Stimulated activated CD4-positive, alpha-beta T cell treated with anti-CD3 and anti-CD28 coated beads, Interleukin-4, amount 100 ng/mL, for 4 hours (primary cell): ENCODE measurements at regions not wholly inside any gene's neighbourhood (a gene's known extent, or its start where the extent isn't known, plus 50 kb on each side); places are given as distances from the start of the nearest gene placed in this dataset.

Experiments
- DNase-seq, 2 experiments: peaks; one replicate each; pipeline ENCODE4 v3.0.0-alpha.2; 2020

DNA sequence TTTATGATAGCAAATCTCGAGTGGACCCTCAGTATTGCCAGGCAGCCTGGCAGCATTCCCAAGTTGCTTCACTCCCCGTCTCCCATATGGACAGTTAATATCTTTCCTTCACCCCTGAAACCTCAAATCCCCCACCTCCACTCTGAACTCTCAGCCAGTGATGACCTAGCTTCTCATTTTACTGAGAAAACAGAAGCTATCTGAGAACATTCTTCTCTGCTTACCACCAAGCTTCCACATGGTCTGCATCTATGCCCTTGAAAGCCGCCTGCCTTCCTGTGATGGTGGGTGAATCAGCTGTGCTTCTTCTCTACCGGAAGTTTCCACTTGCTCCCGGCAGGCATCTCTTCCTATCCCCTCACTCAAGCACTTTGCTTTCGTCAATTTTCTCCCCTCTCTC is 529.2 kb downstream of the EPHA4 start:
- DNase-seq = no peak

DNA sequence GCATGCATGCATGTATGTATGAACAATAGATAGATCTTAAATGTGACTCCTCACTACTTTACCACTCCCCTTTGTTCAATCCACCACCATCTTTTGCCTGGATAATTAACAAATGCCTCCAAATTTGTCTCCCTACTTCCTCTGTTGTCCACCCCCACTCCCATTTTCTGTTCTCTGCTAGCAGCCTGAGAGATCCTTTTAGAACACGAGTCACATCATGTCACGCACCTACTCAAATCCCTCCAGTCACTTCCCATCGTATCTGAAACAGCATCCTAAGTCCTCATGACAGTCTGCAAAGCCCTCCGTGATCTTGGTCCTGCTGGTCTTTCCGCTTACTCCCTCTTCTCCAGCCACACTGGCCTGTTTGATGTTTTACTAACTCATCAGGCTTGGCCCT is 527.3 kb downstream of the EPHA4 start:
- DNase-seq = no peak

DNA sequence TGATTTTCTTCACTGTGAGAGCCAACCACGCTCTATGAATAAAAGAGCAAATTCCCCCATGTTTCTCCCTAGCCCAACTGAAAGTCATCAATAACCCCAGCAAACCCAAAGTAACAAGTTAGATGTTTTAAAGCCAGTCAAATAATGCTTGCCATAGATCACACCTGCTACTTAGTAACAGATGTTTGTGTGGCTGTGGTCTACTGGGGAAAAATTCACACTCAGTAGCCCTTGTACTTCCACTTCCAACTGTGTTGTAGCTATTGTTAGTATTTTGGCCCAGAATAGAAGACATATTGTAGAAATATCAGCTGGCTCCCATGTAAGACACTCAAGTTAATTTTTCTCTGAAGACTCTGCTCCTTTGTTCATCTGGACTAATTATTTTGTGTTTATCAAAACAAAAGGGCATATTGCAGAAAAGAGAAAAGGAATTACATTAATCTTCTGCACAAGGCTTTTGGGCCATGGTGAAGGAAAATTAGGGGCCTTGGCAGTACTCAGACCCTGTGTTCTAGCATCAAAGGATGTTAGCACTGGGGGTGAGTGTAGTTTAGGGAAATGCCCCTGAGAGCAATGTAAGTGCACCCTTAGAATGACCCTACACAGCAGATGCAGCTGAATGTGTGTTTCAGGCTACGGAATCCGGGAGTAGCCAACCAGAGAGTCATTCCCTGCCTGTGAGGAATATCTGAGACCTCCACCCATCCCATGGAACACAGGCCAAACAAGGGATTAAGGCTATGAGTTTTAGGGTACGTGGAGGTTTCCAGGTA is 521.9 kb downstream of the EPHA4 start:
- DNase-seq = no peak

DNA sequence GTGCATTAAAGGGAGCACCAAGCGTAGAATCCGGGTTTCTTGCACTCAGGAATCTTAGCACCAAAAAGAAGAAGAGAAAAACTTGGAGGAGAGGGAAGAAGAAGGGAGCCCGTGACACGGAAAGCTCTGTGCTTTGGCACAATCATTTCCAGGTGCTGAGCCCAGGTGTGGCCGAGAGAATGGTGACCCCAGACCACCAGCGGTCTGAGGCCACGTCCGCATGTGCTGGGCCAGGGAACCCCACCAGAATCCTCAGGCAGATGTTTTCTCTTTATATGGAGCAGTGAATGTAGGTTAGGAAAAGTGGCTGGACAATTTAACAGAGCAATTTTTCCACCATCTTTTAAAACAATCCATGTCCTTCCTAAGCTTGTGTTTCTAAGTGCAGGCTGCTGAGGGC is 520.9 kb downstream of the EPHA4 start:
- DNase-seq = no peak

DNA sequence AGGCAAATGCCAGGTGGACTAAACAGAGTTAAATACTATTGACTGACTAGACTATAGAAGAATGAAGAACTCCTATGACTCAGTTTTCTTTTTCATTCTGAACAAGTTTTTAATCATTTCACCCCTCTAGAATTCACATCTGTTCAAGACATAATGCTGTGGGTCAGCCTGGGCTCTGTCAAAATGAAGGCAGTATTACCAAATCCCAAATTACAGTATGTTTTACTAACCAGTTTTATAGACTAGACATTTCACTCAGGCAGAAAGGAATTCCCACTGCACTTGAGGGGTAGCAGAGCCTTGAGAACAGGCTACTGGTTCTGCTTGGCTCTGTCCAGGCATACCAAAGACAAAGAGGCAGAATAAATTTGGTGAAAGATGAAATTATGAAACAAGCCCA is 511.7 kb downstream of the EPHA4 start:
- DNase-seq = no peak

DNA sequence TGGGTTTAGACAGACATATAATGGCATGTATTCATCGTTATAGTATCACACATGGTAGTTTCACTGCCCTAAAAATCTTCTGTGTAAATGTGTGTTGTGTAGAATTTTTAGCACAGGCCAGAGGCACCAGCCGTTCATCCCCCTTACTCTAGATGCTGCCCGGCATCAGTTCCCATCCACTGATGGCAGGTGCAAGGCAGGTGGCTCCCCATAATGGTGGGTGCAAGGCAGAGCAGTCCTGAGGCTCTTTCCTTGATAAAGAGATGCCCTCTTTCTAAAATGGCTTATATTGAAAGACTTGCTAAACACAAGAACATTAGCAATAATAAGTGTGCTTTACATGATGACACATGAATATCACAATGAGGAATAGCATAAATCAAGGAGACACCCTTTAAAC is 508.5 kb downstream of the EPHA4 start:
- DNase-seq = no peak

DNA sequence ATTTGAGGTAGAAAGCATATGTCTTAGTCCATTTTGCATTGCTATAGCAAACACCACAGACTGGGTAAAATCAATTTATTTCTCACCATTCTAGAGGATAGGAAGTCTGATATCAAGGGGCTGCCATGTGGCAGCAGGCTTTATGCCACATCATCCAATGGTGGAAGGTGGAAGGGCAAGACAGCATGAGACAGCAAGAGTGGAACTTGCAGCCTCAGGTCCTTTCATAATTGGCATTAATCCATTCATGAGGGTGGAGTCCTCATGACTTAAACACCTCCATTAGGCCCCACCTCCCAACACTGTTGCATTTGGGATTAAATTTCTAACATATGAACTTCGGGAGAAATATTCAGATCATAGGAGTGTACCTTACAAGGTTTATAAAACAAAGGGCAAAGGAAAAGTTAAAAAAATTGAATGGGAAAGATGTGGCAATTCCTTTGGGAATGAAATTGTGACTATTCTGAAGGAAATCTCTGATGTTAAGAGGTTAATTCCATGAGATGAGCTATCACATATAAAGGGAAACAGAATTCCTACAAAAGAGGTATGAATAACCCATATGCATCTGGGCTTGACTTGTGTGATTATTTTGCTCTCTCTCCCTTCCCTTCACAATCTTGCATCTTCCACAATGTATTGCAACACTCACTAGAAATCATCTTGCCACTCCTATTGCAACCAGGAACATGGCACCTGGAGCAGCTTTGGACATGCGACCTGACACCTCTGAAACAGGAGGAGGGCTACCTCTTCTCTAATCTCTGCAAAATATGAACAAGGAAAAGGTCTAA is 507.8 kb downstream of the EPHA4 start:
- no peak for DNase-seq

DNA sequence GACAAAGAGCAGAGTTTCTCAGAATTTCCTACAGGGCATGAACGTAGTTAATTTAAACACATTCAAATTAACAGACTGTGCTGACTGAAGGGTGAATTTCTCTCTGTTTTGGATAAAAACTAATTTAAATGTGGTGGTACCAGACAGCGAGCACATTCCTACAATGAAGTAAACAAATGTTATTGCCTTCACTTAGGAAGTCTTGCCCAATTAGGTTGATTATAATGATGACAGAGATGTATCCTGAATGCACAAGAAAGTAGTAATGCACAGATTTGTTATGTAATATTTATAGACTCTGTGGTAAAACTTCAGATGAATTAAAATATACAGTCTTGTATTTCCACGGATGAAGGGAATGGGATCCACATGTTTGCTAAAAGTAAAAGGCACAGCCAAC is 507.2 kb downstream of the EPHA4 start:
- DNase-seq = no peak

DNA sequence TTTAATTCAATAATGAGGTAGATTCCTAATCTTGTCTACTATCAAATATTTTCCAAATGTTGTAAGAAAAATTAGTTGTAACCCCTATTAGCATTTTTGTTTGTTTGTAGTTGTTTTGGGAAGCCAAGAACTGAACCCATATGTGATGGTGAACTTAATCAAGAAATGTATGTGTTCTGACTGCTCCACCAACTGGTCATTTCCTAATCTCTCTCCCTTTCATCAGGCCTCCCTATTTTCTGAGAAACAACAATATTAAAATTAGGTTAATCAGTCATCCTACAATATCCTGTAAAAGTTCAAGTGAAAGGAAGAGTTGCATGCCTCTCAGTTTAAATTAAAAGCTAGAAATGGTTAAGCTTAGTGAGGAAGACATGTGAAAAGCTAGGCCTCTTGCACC is 504.0 kb downstream of the EPHA4 start:
- no peak for DNase-seq

DNA sequence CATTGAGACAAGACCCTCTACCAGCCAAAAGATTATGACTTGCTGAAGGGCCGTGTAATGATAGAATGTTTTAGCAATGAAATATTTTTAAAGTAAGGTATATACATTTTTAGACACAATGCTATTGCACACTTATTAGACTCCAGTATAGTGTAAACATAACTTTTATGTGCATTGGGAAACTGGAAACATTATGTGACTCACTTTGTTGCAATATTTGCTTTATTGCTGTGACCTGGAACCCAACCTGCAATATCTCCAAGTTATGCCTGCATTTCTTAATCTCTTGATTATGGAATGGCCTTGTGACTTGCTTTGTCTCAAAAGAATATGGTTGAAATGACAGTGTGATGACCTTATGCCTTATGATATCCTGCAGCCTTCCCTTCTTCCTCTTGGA is 502.0 kb downstream of the EPHA4 start:
- DNase-seq = no peak

DNA sequence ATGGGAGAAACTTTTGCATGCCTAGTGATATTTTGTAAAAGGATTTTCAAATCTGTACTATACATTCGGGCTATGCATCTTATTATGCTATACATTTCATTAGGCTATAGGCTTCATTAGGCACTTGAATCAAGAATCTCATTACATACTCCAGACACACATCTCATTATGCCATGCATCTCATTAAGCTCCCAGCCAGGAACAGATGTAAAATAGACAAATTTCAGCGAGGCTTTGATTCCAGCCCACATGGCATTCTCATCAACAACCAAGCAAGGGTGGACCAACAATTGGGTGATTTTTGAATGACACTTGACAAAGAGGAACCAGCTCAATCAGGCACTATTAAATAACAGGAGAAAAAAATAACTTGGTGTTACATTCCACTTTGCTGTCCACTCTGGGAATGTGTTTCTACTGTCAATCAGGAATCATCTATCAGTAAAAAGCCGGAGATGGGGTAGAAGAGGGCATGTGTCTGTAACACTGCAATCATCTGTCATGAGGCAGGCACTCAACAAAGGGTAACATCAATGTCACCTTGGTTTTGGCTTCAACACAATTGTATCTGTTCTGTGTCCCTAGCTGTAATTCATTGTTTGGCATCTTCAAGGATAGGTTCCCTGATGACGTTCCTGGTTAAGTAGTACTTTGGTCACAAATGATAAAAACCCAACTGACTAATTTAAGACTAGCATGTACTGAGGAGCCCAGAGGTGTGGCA is 498.6 kb downstream of the EPHA4 start:
- no peak for DNase-seq

DNA sequence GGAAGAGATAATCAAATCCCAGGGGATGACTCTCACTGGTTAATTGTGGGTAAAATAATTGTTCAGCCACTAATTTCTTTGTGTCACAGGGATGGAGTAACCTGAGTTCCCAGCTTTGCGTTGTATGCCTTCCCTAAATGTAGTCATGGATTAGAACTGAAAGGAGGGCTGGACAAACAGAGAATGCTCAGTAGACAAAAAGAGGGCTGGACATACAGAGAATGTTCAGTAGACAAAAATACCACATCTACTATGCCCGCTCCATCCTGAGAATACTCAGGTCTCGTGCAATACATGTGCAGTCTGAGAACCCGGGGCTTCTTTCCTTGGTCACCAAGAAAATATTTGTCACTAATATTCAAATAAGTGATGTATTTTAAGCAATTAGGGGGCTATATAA is 497.9 kb downstream of the EPHA4 start:
- no peak for DNase-seq

DNA sequence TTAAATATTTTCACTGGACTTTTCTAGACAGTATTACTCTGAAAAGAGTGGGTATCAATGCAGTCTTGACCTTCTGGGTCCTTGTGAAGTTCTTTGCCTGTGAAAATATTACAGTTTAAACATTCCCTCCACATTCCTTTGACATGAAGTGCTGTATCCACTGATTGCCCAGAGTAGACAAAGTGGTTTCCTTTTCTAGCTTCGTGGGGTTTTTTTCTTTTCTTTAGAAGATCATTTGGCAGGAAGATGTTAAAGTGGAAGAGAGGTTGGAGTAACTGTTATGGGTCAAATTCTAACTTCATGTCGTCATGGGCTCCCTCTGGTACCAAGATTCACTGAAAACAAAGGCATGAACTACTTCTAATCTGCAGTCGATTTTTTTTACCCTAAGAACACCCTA is 496.9 kb downstream of the EPHA4 start:
- no peak for DNase-seq

DNA sequence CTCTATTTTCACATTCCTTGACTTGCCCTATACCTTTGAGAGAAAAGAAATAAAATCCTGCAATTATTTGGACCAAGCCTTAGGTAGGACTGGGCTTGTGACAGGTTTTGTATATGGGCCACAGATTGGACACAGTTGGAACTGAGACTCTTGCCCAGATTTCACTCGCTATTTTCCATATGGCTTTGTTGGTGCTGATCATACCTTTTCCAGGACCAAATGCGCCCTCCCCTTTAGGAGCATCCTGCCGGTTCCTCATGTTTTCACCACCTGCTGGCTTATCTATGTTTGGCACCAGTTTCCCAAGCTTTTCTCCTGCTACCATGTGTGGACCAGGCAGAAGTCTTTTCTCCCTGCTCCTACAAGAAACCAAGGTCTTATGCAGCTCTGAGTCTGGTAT is 494.9 kb downstream of the EPHA4 start:
- no peak for DNase-seq

DNA sequence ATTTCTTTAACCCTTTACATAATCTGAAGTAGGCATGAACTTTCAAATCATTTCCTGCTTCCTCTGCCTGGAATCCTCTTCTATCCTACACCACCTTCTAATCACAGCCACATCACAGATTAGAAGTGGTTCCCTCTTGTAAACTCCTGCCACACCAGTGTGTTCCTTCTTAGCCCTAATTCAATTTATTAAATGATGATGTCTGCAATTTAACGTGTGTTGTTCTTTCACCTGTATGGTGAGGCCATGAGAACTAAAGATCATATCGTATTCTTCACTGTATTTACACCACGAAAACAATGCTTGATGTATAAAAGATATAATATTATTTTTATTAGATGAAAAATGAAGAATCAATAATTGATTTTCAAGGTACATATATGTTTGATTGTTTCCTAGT is 494.3 kb downstream of the EPHA4 start:
- no peak for DNase-seq

DNA sequence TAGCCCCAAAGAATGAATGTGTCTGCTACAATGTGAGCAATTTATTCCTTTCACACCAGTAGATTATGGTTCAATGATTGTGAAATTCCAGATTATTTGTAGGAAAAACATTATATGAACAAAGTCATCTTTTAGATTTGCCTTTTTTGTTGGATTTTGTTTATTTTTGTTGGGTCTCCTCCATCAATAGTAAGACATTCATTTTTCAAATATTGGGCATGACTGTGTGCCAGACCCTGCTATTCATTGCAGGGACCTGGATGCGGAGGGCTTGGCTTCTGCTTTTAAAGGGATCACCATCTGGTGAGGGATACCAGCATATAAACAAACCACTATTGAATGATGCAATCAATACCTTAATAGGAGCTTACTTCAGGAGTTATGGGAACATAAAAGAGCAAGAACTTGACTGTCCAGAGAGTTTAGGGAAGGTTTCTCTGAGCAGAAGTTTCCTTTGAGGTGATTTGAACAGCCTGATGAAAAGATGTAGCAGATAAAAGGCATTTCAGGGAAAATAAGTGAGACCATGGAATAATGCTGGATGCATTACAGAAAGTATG is 486.7 kb downstream of the EPHA4 start:
- DNase-seq = no peak

DNA sequence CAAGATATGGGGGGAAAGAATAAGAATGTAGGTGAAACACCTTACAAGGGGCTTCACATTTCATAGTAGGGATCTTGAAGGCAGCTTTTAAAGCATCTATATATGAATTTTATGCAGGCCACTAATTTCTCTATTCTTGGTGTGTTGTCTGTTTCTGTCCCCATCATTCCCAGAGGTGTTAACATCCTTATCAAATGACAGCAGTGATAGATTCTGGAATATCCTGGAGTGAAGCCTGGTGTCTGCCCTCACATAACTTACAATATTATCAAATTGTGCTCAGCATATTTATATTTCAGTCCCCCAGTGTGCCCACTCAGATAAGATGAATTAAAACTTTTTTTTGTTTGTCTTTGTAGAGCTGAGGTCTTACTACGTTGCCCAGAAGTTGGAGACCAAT is 486.2 kb downstream of the EPHA4 start:
- no peak for DNase-seq

DNA sequence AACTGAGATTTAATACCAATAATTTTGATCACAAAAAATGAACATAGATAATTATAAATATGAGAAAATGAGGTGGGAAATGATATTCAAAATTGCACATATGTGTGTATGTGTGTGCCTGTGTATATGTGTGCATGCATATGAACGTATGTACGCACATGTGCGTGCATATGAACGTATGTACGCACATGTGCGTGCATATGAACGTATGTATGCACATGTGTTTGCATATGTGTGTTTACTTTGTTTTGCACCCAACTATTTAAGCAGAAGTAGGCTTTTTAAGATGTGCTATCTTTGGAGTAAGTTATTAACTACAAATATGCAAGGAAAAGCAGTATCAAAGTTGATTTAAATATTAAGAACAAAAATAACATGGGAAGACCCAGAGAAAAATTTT is 484.3 kb downstream of the EPHA4 start:
- no peak for DNase-seq

DNA sequence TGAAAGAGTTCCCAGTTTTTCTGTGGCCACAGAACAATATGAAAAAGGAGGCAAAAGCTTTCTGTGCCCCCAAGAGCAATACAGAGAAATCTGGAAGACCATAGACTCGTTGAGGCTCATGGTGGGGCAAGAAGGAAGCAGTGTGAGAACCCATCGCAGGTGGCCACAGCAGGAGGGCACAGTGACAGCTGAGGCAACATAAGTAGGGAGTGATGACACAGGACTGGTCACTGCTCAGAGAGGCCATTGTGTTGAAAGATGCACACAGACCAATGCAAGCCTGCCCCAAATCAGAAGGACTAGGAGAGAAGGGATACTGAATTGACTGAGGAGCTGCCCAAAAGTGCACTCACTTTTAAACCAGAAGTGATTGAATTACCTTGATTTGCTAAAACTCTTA is 483.6 kb downstream of the EPHA4 start:
- DNase-seq = no peak

DNA sequence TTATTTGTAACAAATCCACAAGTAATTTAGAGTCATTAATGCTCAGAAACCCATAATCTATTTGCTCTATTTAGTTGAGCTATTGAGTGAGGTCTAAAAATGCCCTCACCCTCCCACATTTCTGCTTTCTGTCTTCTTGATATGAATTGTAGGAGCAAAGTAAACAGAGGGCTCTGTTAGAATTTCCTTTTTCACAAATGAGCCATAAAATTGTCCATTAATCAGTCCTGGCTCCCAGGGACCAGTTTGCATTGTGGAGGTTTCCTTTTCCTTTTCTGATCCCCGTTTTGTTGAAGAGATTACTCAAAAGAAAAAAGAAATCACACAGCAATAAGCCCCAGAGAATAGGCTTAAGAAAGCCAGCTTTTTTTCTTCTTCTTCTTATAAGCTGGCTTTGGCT is 476.7 kb downstream of the EPHA4 start:
- no peak for DNase-seq

DNA sequence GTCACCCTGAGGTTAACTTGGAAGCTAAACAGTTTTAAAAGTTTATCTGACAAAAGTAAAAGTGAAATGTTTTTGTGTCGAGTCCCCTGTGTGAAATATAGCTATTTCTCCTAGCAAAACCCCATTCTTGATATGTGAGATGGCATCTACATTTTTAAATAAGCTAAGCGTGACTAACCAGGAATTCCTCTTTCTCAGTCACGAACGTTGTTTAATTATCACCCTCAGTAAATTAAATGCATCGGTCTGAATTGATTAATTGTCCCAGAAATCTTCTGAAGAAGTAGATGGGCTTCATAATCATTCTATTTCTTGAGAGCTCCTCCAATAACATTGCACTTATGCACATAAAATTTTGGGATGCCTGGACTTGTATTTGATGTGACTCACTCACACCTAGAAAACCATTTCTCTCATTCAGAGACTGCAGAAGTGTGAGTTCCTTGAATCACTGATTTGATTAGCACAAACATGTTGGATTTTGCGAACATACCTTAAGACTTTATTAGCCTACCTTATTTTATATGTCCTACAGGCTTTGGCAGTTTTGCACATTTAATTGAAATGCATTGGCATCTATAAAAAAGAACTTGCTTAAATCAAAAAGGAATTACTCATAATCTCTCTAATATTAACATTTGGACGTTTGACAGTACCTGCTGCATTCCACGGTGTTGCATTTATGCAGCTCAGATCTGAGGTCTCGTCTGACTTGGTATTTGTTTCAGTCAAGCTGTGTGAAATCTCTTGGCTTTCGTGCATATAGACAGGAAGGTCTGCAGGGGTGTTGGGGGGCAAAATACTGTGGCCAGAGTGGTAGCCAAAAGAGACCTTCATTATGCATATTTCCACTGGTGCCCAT is 475.2 kb downstream of the EPHA4 start:
- DNase-seq = no peak

DNA sequence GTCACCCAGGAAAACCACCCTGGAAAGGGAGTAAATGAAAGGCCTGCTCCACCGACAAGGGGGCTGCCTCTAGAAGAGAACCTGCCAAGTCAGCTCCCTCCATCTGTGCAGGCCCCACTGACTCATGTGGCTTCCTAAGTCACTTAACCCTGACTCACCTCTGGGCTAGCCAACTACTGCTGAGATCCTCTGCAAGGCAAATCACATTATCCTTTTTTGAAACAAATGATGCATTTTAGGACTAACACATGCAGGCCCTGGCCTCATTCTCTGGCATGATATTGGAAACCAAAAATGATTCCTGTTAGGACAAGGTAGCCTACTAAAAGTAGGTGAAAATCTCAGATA is 474.6 kb downstream of the EPHA4 start:
- no peak for DNase-seq

DNA sequence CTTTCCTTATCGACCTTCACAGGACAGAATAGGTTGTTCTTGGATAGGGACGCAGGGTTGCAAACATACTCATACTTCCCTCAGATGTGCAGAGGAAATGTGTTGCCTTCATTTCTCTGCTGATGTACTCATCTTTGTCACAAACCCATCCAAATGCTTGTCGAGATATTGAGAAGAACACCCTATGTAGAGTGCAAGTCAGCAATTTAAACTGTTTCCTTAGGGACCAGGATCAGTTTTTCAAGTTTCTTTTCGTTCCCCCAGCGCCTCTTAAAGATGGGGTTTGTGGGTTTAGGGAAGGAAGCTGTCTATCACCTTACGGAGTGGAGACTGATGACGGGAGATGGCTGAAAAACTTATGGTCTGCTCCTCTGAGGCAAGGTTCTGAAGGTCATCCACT is 474.2 kb downstream of the EPHA4 start:
- no peak for DNase-seq
